ENCODE measurements at regions not wholly inside any gene's neighbourhood (a gene's known extent, or its start where the extent isn't known, plus 50 kb on each side); places are given as distances from the start of the nearest gene placed in this dataset.

GRCh38 chr9:91056486-91056885 lies 254.9 kb downstream of the SYK start:
- TF ChIP-seq CTCF (IDR thresholded peaks at IDR 0.05; ENCODE audit: control insufficient read depth, insufficient read depth, low read depth, low read length, missing control alignments), result no peak
- H3K4me3 ChIP-seq (ENCODE audit: control insufficient read depth, low read depth, low read length), result no peak overlapping the region
- no peak for DNase-seq (ENCODE audit: low read depth)

- no peak for DNase-seq (ENCODE audit: low read depth)
Observed at GRCh38 chr9:91056917-91057316, 255.3 kb downstream of the SYK start.

GRCh38 chr9:91059713-91060112 lies 258.1 kb downstream of the SYK start:
- H3K4me3 ChIP-seq (ENCODE audit: control insufficient read depth, low read depth, low read length), result no peak overlapping the region
- no peak for TF ChIP-seq CTCF (IDR thresholded peaks at IDR 0.05; ENCODE audit: control insufficient read depth, insufficient read depth, low read depth, low read length, missing control alignments)
- DNase-seq (ENCODE audit: low read depth), result no peak

More at GRCh38 chr9:91056917-91057316, 255.3 kb downstream of the SYK start:
- TF ChIP-seq CTCF (IDR thresholded peaks at IDR 0.05; ENCODE audit: control insufficient read depth, insufficient read depth, low read depth, low read length, missing control alignments), result no peak
- H3K4me3 ChIP-seq (ENCODE audit: control insufficient read depth, low read depth, low read length), result no peak overlapping the region

GRCh38 chr9:91060520-91061343 lies 259.1 kb downstream of the SYK start:
- TF ChIP-seq CTCF (IDR thresholded peaks at IDR 0.05; ENCODE audit: control insufficient read depth, insufficient read depth, low read depth, low read length, missing control alignments), result no peak
- DNase-seq (ENCODE audit: low read depth), result peak; percentile 96
- no peak overlapping the region; the same call in 1 of the 2 replicates for H3K4me3 ChIP-seq (ENCODE audit: control insufficient read depth, low read depth, low read length)

- no peak for TF ChIP-seq CTCF (IDR thresholded peaks at IDR 0.05; ENCODE audit: control insufficient read depth, insufficient read depth, low read depth, low read length, missing control alignments)
- no peak for DNase-seq (ENCODE audit: low read depth)
- H3K4me3 ChIP-seq (ENCODE audit: control insufficient read depth, low read depth, low read length), result no peak overlapping the region
Observed at GRCh38 chr9:91061506-91061905, 259.9 kb downstream of the SYK start.

GRCh38 chr9:91062281-91062680 lies 260.7 kb downstream of the SYK start:
- no peak for TF ChIP-seq CTCF (IDR thresholded peaks at IDR 0.05; ENCODE audit: control insufficient read depth, insufficient read depth, low read depth, low read length, missing control alignments)
- DNase-seq (ENCODE audit: low read depth), result no peak
- H3K4me3 ChIP-seq (ENCODE audit: control insufficient read depth, low read depth, low read length), result no peak overlapping the region
